ENCODE measurements at regions not wholly inside any gene's neighbourhood (a gene's known extent, or its start where the extent isn't known, plus 50 kb on each side); places are given as distances from the start of the nearest gene placed in this dataset.

DNA sequence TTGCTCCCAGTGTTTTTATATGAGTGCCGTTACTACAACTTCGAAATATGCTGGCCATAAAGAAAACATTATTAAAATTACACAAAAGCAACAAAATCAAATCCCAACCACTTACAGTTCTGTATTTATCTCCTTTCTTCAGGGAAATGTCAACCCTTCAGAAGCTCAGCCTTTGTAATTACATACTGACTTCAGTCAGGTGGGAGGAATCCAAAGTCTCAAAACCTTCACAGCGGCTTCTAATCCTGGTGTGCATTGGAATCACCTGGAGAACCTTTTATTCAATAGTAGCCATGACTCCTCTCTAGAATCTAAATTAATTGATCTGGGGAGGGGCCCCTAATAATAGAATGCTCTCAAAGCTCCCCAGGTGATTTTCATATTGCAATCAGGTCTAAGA is 463.7 kb upstream of the ARHGEF26 start:
- DNase-seq (ENCODE audit: low read depth): no peak
- Histone ChIP-seq H3K4me3 (ENCODE audit: low read depth, low read length) (no peak overlapping the region), H3K27me3 (ENCODE audit: control insufficient read depth, insufficient read depth, low read length) (no peaks in the 10 kb centered on the region), H3K36me3 (ENCODE audit: control insufficient read depth, insufficient read depth, low read length) (no peaks in the 10 kb centered on the region)
- TF ChIP-seq, protein P1, sequence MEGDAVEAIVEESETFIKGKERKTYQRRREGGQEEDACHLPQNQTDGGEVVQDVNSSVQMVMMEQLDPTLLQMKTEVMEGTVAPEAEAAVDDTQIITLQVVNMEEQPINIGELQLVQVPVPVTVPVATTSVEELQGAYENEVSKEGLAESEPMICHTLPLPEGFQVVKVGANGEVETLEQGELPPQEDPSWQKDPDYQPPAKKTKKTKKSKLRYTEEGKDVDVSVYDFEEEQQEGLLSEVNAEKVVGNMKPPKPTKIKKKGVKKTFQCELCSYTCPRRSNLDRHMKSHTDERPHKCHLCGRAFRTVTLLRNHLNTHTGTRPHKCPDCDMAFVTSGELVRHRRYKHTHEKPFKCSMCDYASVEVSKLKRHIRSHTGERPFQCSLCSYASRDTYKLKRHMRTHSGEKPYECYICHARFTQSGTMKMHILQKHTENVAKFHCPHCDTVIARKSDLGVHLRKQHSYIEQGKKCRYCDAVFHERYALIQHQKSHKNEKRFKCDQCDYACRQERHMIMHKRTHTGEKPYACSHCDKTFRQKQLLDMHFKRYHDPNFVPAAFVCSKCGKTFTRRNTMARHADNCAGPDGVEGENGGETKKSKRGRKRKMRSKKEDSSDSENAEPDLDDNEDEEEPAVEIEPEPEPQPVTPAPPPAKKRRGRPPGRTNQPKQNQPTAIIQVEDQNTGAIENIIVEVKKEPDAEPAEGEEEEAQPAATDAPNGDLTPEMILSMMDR (IDR thresholded peaks at IDR 0.05; ENCODE audit: insufficient read depth, low read length, poor library complexity, severe bottlenecking): no peak

DNA sequence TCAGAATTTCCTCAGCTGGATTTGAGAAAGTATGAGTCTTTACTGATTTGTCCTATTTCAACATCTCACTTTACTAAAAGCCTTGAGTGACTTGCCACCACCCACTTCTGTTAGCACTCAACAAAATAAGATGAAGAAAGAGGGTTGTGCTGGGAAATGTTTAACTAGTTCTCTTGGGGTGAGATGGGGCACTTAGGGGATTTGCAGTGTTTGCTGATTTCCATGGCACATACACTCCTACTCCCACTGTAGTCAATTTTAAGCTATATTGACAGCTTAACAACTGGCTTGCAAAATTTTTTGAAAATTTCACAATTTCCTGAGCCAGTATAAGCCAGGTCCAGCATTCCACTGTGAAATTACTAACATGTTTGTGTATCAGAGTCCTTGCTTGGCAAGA is 463.1 kb upstream of the ARHGEF26 start:
- no peak for DNase-seq (ENCODE audit: low read depth)
- TF ChIP-seq, protein P1 (IDR thresholded peaks at IDR 0.05; ENCODE audit: insufficient read depth, low read length, poor library complexity, severe bottlenecking): no peak
- Histone ChIP-seq H3K27me3 (ENCODE audit: control insufficient read depth, insufficient read depth, low read length) (no peaks in the 10 kb centered on the region), H3K36me3 (ENCODE audit: control insufficient read depth, insufficient read depth, low read length) (no peaks in the 10 kb centered on the region), H3K4me3 (ENCODE audit: low read depth, low read length) (no peak overlapping the region)

DNA sequence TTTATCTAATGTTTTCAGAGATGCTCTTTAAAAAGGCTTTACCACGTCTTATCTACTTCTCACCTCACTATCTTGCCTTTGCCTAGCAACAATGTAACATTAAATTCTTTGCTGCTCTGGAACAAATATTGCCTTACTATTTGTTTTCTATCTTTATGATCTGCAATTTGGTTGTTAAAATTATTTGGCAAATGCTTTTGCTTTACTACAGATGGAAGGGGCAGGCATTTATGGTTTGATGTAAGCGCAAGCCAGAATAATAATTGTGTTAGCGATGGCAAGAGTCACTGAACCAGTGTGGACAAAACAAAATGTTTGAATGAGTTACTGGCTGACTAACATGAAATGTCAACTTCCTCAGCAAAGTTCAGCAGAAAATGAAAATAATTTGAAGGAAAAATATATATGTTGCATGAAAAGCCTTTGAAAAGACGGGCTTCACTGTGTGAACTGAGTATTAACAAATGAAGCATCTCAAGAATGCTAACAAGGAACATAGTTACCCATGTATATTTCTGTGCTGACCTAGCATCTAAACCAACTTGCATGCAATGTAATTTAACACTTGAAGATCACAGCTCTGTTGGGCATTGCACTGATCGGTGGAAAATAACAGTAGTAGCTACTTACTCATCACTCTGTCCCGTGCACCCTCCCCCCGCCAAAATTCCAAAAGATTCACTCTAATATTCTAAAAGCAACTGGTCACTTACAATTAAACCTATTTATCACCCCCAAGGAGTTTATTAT is 454.0 kb upstream of the ARHGEF26 start:
- TF ChIP-seq, protein P1 (IDR thresholded peaks at IDR 0.05; ENCODE audit: insufficient read depth, low read length, poor library complexity, severe bottlenecking): no peak
- no peaks in the 10 kb centered on the region for H3K36me3 ChIP-seq (ENCODE audit: control insufficient read depth, insufficient read depth, low read length)
- no peaks in the 10 kb centered on the region for H3K27me3 ChIP-seq (ENCODE audit: control insufficient read depth, insufficient read depth, low read length)
- H3K4me3 ChIP-seq (ENCODE audit: low read depth, low read length): no peak overlapping the region
- DNase-seq (ENCODE audit: low read depth): no peak

- TF ChIP-seq, protein P1 (IDR thresholded peaks at IDR 0.05; ENCODE audit: insufficient read depth, low read length, poor library complexity, severe bottlenecking): no peak
- DNase-seq (ENCODE audit: low read depth): no peak
- no peaks in the 10 kb centered on the region for H3K27me3 ChIP-seq (ENCODE audit: control insufficient read depth, insufficient read depth, low read length)
- H3K36me3 ChIP-seq (ENCODE audit: control insufficient read depth, insufficient read depth, low read length): no peaks in the 10 kb centered on the region
- no peak overlapping the region for H3K4me3 ChIP-seq (ENCODE audit: low read depth, low read length)
These were observed 451.7 kb upstream of the ARHGEF26 start for GRCh38 chr3:153669527-153669926.

- Histone ChIP-seq H3K4me3 (ENCODE audit: low read depth, low read length) (no peak overlapping the region), H3K27me3 (ENCODE audit: control insufficient read depth, insufficient read depth, low read length) (no peaks in the 10 kb centered on the region), H3K36me3 (ENCODE audit: control insufficient read depth, insufficient read depth, low read length) (no peaks in the 10 kb centered on the region)
- TF ChIP-seq, protein P1 (IDR thresholded peaks at IDR 0.05; ENCODE audit: insufficient read depth, low read length, poor library complexity, severe bottlenecking): no peak
- no peak for DNase-seq (ENCODE audit: low read depth)
These were observed 450.6 kb upstream of the ARHGEF26 start for GRCh38 chr3:153670577-153670976.

GRCh38 chr3:153673853-153674252 is 447.3 kb upstream of the ARHGEF26 start:
- DNase-seq (ENCODE audit: low read depth): no peak
- no peaks in the 10 kb centered on the region for H3K27me3 ChIP-seq (ENCODE audit: control insufficient read depth, insufficient read depth, low read length)
- TF ChIP-seq, protein P1 (IDR thresholded peaks at IDR 0.05; ENCODE audit: insufficient read depth, low read length, poor library complexity, severe bottlenecking): no peak
- no peaks in the 10 kb centered on the region for H3K36me3 ChIP-seq (ENCODE audit: control insufficient read depth, insufficient read depth, low read length)
- H3K4me3 ChIP-seq (ENCODE audit: low read depth, low read length): no peak overlapping the region

All from kidney epithelial cell (primary cell).